ENCODE measurements at regions not wholly inside any gene's neighbourhood (a gene's known extent, or its start where the extent isn't known, plus 50 kb on each side); places are given as distances from the start of the nearest gene placed in this dataset.

DNA sequence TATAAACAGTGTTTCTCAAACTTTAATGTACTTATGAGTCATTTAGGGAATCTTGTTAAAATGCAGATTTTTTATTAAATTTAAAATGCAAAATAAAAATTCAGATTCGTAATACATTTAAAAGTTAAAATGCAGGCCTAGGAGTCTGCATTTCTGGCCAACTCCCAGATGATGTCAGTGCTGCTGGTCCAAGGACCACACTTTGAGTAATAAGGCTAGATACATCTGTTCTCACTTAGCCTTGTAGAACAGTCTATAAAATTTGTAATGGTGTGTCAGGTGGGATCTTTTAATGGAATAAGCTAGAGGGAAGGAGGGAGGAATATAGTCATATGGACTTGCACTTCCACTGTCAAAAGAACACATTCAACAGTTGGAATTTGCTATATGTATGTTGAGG lies 295.6 kb upstream of the BMP2 start:
- POLR2A ChIA-PET = no interaction called here
- peaks cover 8% of the 10 kb centered on the region for H3K9me3 Mint-ChIP-seq
- H3K4me1 Mint-ChIP-seq (ENCODE audit: low read depth) = no peaks in the 10 kb centered on the region

DNA sequence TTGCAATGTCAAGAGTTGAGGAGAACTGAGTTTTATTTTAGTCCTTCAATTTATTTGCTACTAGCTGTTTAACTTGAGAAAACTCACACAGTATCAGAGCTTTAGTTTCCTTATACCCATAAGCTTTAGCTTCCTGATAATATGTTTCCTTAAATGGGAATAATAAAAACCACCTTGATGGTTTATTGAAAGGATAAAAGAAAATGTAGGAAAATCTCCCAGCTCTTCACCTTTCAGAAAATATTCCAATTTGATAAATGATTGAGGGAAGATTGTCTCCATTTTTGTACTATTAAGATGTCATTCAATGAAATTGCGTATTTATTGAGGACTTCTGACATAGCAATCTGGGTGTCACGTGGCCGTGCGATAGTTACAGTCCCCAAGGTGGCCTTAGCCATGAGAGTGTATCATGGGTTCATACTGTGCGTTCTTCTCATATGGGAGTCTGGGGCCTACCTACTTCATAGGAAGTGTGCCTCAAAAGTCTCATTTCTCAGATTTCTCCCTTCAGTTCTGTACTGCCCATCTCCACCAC lies 296.3 kb upstream of the BMP2 start:
- Mint-ChIP-seq H3K27me3 (no peaks in the 10 kb centered on the region), H3K36me3 (ENCODE audit: low read depth) (no peaks in the 10 kb centered on the region), H3K4me3 (no peak overlapping the region), H3K27ac (no peak overlapping the region), H3K4me1 (ENCODE audit: low read depth) (no peaks in the 10 kb centered on the region), H3K9me3 (peaks cover 8% of the 10 kb centered on the region)
- H3K27ac ChIP-seq (ENCODE audit: low read depth in 1 of 2, low read length in 2 of 2) = no peak overlapping the region
- ChIA-PET POLR2A (no interaction called here), CTCF (no interaction called here)
- ATAC-seq (ENCODE audit: poor library complexity) (no peak), DNase-seq (no peak)
- H3K9me3 ChIP-seq (ENCODE audit: control insufficient read depth in 1 of 2, insufficient read depth in 1 of 2, low read length in 2 of 2) = no peaks in the 10 kb centered on the region
- H3K4me3 ChIP-seq (ENCODE audit: low read length) = no peak overlapping the region
- TF ChIP-seq, protein P1, sequence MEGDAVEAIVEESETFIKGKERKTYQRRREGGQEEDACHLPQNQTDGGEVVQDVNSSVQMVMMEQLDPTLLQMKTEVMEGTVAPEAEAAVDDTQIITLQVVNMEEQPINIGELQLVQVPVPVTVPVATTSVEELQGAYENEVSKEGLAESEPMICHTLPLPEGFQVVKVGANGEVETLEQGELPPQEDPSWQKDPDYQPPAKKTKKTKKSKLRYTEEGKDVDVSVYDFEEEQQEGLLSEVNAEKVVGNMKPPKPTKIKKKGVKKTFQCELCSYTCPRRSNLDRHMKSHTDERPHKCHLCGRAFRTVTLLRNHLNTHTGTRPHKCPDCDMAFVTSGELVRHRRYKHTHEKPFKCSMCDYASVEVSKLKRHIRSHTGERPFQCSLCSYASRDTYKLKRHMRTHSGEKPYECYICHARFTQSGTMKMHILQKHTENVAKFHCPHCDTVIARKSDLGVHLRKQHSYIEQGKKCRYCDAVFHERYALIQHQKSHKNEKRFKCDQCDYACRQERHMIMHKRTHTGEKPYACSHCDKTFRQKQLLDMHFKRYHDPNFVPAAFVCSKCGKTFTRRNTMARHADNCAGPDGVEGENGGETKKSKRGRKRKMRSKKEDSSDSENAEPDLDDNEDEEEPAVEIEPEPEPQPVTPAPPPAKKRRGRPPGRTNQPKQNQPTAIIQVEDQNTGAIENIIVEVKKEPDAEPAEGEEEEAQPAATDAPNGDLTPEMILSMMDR (IDR thresholded peaks at IDR 0.05) = no peak
- no peaks in the 10 kb centered on the region for H3K27me3 ChIP-seq (ENCODE audit: control insufficient read depth in 1 of 2, insufficient read depth in 2 of 2, low read length in 2 of 2)
- H3K36me3 ChIP-seq (ENCODE audit: insufficient read depth, low read length) = no peaks in the 10 kb centered on the region
- H3K4me1 ChIP-seq (ENCODE audit: insufficient read depth, low read length) = no peaks in the 10 kb centered on the region
- intact Hi-C loops (cut with DNase I, micrococcal nuclease) = no loop called here

More for the DNA sequence above, 295.6 kb upstream of the BMP2 start:
- DNase-seq (no peak), ATAC-seq (ENCODE audit: poor library complexity) (no peak)
- no peaks in the 10 kb centered on the region for H3K36me3 ChIP-seq (ENCODE audit: insufficient read depth, low read length)
- no peak overlapping the region for H3K4me3 ChIP-seq (ENCODE audit: low read length)
- TF ChIP-seq, protein P1 (IDR thresholded peaks at IDR 0.05) = no peak
- H3K27ac ChIP-seq (ENCODE audit: low read depth in 1 of 2, low read length in 2 of 2) = no peak overlapping the region
- Mint-ChIP-seq H3K36me3 (ENCODE audit: low read depth) (no peaks in the 10 kb centered on the region), H3K4me3 (no peak overlapping the region), H3K27me3 (no peaks in the 10 kb centered on the region), H3K27ac (no peak overlapping the region)
- H3K4me1 ChIP-seq (ENCODE audit: insufficient read depth, low read length) = no peaks in the 10 kb centered on the region
- intact Hi-C loops (cut with DNase I, micrococcal nuclease) = no loop called here
- CTCF ChIA-PET = no interaction called here
- no peaks in the 10 kb centered on the region for H3K27me3 ChIP-seq (ENCODE audit: control insufficient read depth in 1 of 2, insufficient read depth in 2 of 2, low read length in 2 of 2)
- H3K9me3 ChIP-seq (ENCODE audit: control insufficient read depth in 1 of 2, insufficient read depth in 1 of 2, low read length in 2 of 2) = no peaks in the 10 kb centered on the region

DNA sequence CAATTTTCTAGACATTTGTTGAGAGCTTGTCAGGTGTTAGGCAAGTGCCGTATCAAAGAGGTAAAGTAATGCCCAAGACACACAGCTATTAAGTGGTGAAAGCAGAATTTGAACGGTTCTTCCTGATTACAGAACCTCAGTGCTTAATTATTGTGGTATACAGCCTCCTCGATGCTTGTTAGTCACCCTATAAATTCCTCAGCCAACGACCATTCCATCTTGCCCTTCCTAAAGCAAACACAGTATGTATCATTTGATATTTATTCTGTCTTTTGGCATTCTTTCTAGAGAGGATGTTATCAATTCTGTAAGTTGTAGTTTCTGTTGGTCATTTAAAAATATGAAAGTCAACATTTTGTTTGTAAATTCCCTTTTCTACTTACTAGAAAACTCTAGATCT lies 297.8 kb upstream of the BMP2 start:
- Histone ChIP-seq H3K27ac (ENCODE audit: low read depth in 1 of 2, low read length in 2 of 2) (no peak overlapping the region), H3K4me3 (ENCODE audit: low read length) (no peak overlapping the region), H3K27me3 (ENCODE audit: control insufficient read depth in 1 of 2, insufficient read depth in 2 of 2, low read length in 2 of 2) (no peaks in the 10 kb centered on the region), H3K9me3 (ENCODE audit: control insufficient read depth in 1 of 2, insufficient read depth in 1 of 2, low read length in 2 of 2) (no peaks in the 10 kb centered on the region), H3K4me1 (ENCODE audit: insufficient read depth, low read length) (no peaks in the 10 kb centered on the region), H3K36me3 (ENCODE audit: insufficient read depth, low read length) (no peaks in the 10 kb centered on the region)
- intact Hi-C loops (cut with DNase I, micrococcal nuclease) = no loop called here
- TF ChIP-seq, protein P1 (IDR thresholded peaks at IDR 0.05) = no peak
- H3K4me3 Mint-ChIP-seq = no peak overlapping the region
- no peaks in the 10 kb centered on the region for H3K4me1 Mint-ChIP-seq (ENCODE audit: low read depth)
- no peak overlapping the region for H3K27ac Mint-ChIP-seq
- ATAC-seq (ENCODE audit: poor library complexity) (no peak), DNase-seq (no peak)
- no peaks in the 10 kb centered on the region for H3K27me3 Mint-ChIP-seq
- ChIA-PET POLR2A (no interaction called here), CTCF (no interaction called here)
- no peaks in the 10 kb centered on the region for H3K36me3 Mint-ChIP-seq (ENCODE audit: low read depth)
- H3K9me3 Mint-ChIP-seq = peaks cover 5% of the 10 kb centered on the region
